Epithelial cell of proximal tubule (primary cell): ENCODE measurements at regions not wholly inside any gene's neighbourhood (a gene's known extent, or its start where the extent isn't known, plus 50 kb on each side); places are given as distances from the start of the nearest gene placed in this dataset.

Experiments
- DNase-seq: peaks from one replicate; pipeline ENCODE4 v3.0.0-alpha.2; 2011; ENCODE audit warnings: low read depth
- H3K4me3 ChIP-seq: 2 replicates; pipeline ENCODE4 v1.5.1; 2011; ENCODE audit warnings: low read depth, mild to moderate bottlenecking, low read length
- CTCF ChIP-seq: conservative IDR thresholded peaks from 2 replicates; pipeline ENCODE4 v1.5.1; 2012; ENCODE audit warnings: low read depth, mild to moderate bottlenecking, low read length

- no peak overlapping the region for H3K4me3 ChIP-seq
- DNase-seq = peak; percentile 42
- TF ChIP-seq CTCF = peak; percentile 75
Measured at GRCh38 chr9:90458485-90458884, 184.1 kb downstream of the DIRAS2 start.

GRCh38 chr9:90459321-90459720 lies 183.3 kb downstream of the DIRAS2 start:
- no peak for TF ChIP-seq CTCF
- no peak for DNase-seq
- no peak overlapping the region for H3K4me3 ChIP-seq

GRCh38 chr9:90460220-90460619 lies 182.4 kb downstream of the DIRAS2 start:
- TF ChIP-seq CTCF = no peak
- no peak overlapping the region for H3K4me3 ChIP-seq
- no peak for DNase-seq

- no peak for TF ChIP-seq CTCF
- DNase-seq = no peak
- no peak overlapping the region for H3K4me3 ChIP-seq
Measured at GRCh38 chr9:90464978-90465377, 177.6 kb downstream of the DIRAS2 start.

GRCh38 chr9:90466441-90466840 lies 176.2 kb downstream of the DIRAS2 start:
- no peak for TF ChIP-seq CTCF
- H3K4me3 ChIP-seq = no peak overlapping the region
- DNase-seq = no peak

GRCh38 chr9:90469435-90469834 lies 173.2 kb downstream of the DIRAS2 start:
- no peak for DNase-seq
- no peak overlapping the region for H3K4me3 ChIP-seq
- no peak for TF ChIP-seq CTCF

- TF ChIP-seq CTCF = no peak
- no peak for DNase-seq
- H3K4me3 ChIP-seq = no peak overlapping the region
Measured at GRCh38 chr9:90469865-90470387, 172.7 kb downstream of the DIRAS2 start.
